Activated CD4-positive, alpha-beta T cell treated with anti-CD3 and anti-CD28 coated beads, Interleukin-2, amount 50 U/mL, for 48 hours (primary cell): ENCODE measurements at regions not wholly inside any gene's neighbourhood (a gene's known extent, or its start where the extent isn't known, plus 50 kb on each side); places are given as distances from the start of the nearest gene placed in this dataset.

ENCODE experiments used
- DNase-seq, 2 experiments: peaks; one replicate each; pipeline ENCODE4 v3.0.0-alpha.2; 2020

- no peak for DNase-seq
These were observed 69.9 kb upstream of the WNT11 start for GRCh38 chr11:76276046-76276780.

GRCh38 chr11:76275446-76275845, 69.1 kb upstream of the WNT11 start:
- DNase-seq: no peak

- DNase-seq: no peak
These were observed 64.8 kb upstream of the WNT11 start for GRCh38 chr11:76271068-76271467.

- DNase-seq: no peak
These were observed 64.1 kb upstream of the WNT11 start for GRCh38 chr11:76270389-76270788.

- no peak for DNase-seq
These were observed 63.5 kb upstream of the WNT11 start for GRCh38 chr11:76269661-76270261.

- no peak for DNase-seq
These were observed 62.9 kb upstream of the WNT11 start for GRCh38 chr11:76269247-76269646.

- DNase-seq: no peak
These were observed 62.2 kb upstream of the WNT11 start for GRCh38 chr11:76268498-76268897.

- no peak for DNase-seq
These were observed 61.3 kb upstream of the WNT11 start for GRCh38 chr11:76267556-76267955.

- DNase-seq: no peak
These were observed 60.2 kb upstream of the WNT11 start for GRCh38 chr11:76266286-76267100.

- no peak for DNase-seq
These were observed 59.5 kb upstream of the WNT11 start for GRCh38 chr11:76265771-76266241.

GRCh38 chr11:76263657-76264056, 57.4 kb upstream of the WNT11 start:
- no peak for DNase-seq

- no peak for DNase-seq
These were observed 56.9 kb upstream of the WNT11 start for GRCh38 chr11:76263166-76263565.

GRCh38 chr11:76260296-76260925, 54.1 kb upstream of the WNT11 start:
- DNase-seq: no peak

GRCh38 chr11:76259299-76259908, 53.1 kb upstream of the WNT11 start:
- DNase-seq: no peak

- DNase-seq: no peak
These were observed 50.9 kb upstream of the WNT11 start for GRCh38 chr11:76257074-76257719.

GRCh38 chr11:76256448-76256847, 50.1 kb upstream of the WNT11 start:
- no peak for DNase-seq
